Neural cell (in vitro differentiated cells): ENCODE measurements at regions not wholly inside any gene's neighbourhood (a gene's known extent, or its start where the extent isn't known, plus 50 kb on each side); places are given as distances from the start of the nearest gene placed in this dataset.

Source experiments
- H2AFZ ChIP-seq: fragments of 200-600, 300-800 bp; sonication (generic), shearing (Covaris generic); 2 replicates; pipeline ENCODE4 v1.6.0; 2014; ENCODE audit warnings: low read depth, mild to moderate bottlenecking, antibody characterized with exemption, low read length, moderate library complexity
- H3F3A ChIP-seq: fragments of 200-600 bp; shearing (Covaris generic); 2 replicates; pipeline ENCODE4 v1.6.1; 2016; ENCODE audit warnings: mild to moderate bottlenecking, moderate library complexity, mixed read lengths, antibody characterized with exemption, low read length; ENCODE audit not compliant: insufficient read depth, poor library complexity, severe bottlenecking
- H3K27ac ChIP-seq: fragments of 200-600, 300-800 bp; sonication (generic), shearing (Covaris generic); 2 replicates; pipeline ENCODE4 v1.5.1; 2014; ENCODE audit warnings: mild to moderate bottlenecking, low read length, moderate library complexity
- H3K27me3 ChIP-seq: fragments of 300-800, 200-600 bp; sonication (generic), shearing (Covaris generic); 2 replicates; pipeline ENCODE4 v1.6.0; 2014; ENCODE audit warnings: mild to moderate bottlenecking, low read depth, low read length, moderate library complexity; ENCODE audit not compliant: insufficient read depth
- H3K36me3 ChIP-seq: fragments of 300-800, 200-600 bp; sonication (generic), shearing (Covaris generic); 2 replicates; pipeline ENCODE4 v1.5.1; 2014; ENCODE audit warnings: mild to moderate bottlenecking, antibody characterized with exemption, low read length, moderate library complexity; ENCODE audit not compliant: insufficient read depth
- H3K4me2 ChIP-seq: fragments of 300-800, 200-600 bp; sonication (generic), shearing (Covaris generic); 2 replicates; pipeline ENCODE4 v1.6.0; 2014; ENCODE audit warnings: mild to moderate bottlenecking, low read length
- H3K4me3 ChIP-seq: fragments of 300-800, 200-600 bp; sonication (generic), shearing (Covaris generic); 2 replicates; pipeline ENCODE4 v1.5.1; 2014; ENCODE audit warnings: mild to moderate bottlenecking, low read length, moderate library complexity
- H3K79me2 ChIP-seq: fragments of 200-600 bp; shearing (Covaris generic); replicated peaks from 2 replicates; pipeline ENCODE4 v1.6.0; 2014; ENCODE audit warnings: mild to moderate bottlenecking, low read length, moderate library complexity; ENCODE audit not compliant: insufficient read depth
- H3K9ac ChIP-seq: fragments of 300-800, 200-600 bp; sonication (generic), shearing (Covaris generic); 2 replicates; pipeline ENCODE4 v1.6.1; 2016; ENCODE audit warnings: mild to moderate bottlenecking, low read length, mixed read lengths
- H3K9me2 ChIP-seq: fragments of 200-600 bp; shearing (Covaris generic); 2 replicates; pipeline ENCODE4 v1.6.1; 2016; ENCODE audit warnings: mild to moderate bottlenecking, low read length, mixed read lengths; ENCODE audit not compliant: insufficient read depth
- H3K9me3 ChIP-seq: fragments of 200-600, 300-800 bp; sonication (generic), shearing (Covaris generic); 2 replicates; pipeline ENCODE4 v1.6.1; 2016; ENCODE audit warnings: mild to moderate bottlenecking, mixed run types, low read length, moderate library complexity, mixed read lengths
- H4K20me1 ChIP-seq: fragments of 200-600 bp; shearing (Covaris generic); 2 replicates; pipeline ENCODE4 v1.6.1; 2016; ENCODE audit warnings: mild to moderate bottlenecking, mixed run types; ENCODE audit not compliant: insufficient read depth
- CTCF ChIP-seq: fragments of 450-650 bp; IDR thresholded peaks from 2 replicates; pipeline ENCODE4 v1.5.1; 2014; ENCODE audit warnings: antibody characterized with exemption, mild to moderate bottlenecking, moderate library complexity; ENCODE audit not compliant: poor library complexity, severe bottlenecking
- EP300 ChIP-seq: fragments of 450-650 bp; conservative IDR thresholded peaks from 2 replicates; pipeline ENCODE4 v1.6.1; 2014; ENCODE audit warnings: antibody characterized with exemption, mild to moderate bottlenecking, moderate library complexity; ENCODE audit not compliant: poor library complexity, severe bottlenecking
- EZH2 ChIP-seq: fragments of 200-600, 300-800 bp; shearing (Covaris generic), sonication (generic); IDR thresholded peaks from 2 replicates; pipeline ENCODE4 v1.6.1; 2014; ENCODE audit warnings: antibody characterized with exemption, low read length, borderline replicate concordance, mild to moderate bottlenecking; ENCODE audit not compliant: insufficient read depth, poor library complexity, severe bottlenecking
- MXI1 ChIP-seq: fragments of 450-650 bp; conservative IDR thresholded peaks from 2 replicates; pipeline ENCODE4 v1.6.1; 2014; ENCODE audit warnings: antibody characterized with exemption, mild to moderate bottlenecking; ENCODE audit not compliant: poor library complexity, severe bottlenecking
- POLR2AphosphoS5 ChIP-seq: IDR thresholded peaks from 2 replicates; pipeline ENCODE4 v1.6.1; 2012
- RAD21 ChIP-seq: fragments of 450-650 bp; conservative IDR thresholded peaks from 2 replicates; pipeline ENCODE4 v1.6.1; 2014; ENCODE audit warnings: antibody characterized with exemption, mild to moderate bottlenecking, moderate library complexity
- REST ChIP-seq: IDR thresholded peaks from 2 replicates; pipeline ENCODE4 v1.6.1; 2012; ENCODE audit warnings: borderline replicate concordance
- SMC3 ChIP-seq: fragments of 450-650 bp; conservative IDR thresholded peaks from 2 replicates; pipeline ENCODE4 v1.6.1; 2014; ENCODE audit warnings: antibody characterized with exemption, mild to moderate bottlenecking, moderate library complexity; ENCODE audit not compliant: poor library complexity
- TAF1 ChIP-seq: IDR thresholded peaks from 2 replicates; pipeline ENCODE4 v1.6.1; 2012; ENCODE audit warnings: low read depth

DNA sequence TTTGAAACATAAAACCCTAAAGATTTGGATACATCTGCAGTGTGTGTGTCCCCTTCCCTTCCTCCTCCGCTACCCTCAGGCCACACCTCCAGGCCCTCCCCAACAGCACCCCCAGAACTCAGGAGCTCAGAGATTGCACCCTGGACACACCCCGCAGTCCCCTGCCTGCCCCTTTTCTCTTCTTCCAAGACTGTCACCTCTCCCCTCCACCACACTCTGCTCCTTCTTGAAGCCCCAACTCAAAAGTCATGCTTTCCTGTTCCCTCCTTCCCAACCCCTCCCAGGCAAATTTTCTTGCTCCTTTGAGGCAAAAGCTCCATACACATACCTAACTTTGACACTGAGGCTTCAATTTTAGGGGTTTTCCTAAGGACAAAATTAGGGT is 285.7 kb upstream of the STT3B start:
- TF ChIP-seq TAF1 (no peak), POLR2AphosphoS5 (no peak), EP300 (no peak), SMC3 (no peak), RAD21 (no peak), MXI1 (no peak), REST (no peak), CTCF (no peak)
- Histone ChIP-seq H3K27ac (no peak overlapping the region), H3K9me3 (no peaks in the 10 kb centered on the region), H3K9me2 (no peaks in the 10 kb centered on the region), H3K27me3 (no peaks in the 10 kb centered on the region), H4K20me1 (no peaks in the 10 kb centered on the region), H2AFZ (no peak overlapping the region), H3F3A (no peaks in the 10 kb centered on the region), H3K9ac (no peak overlapping the region), H3K79me2 (no peaks in the 10 kb centered on the region), H3K4me3 (no peak overlapping the region), H3K36me3 (no peaks in the 10 kb centered on the region), H3K4me2 (no peak overlapping the region)

DNA sequence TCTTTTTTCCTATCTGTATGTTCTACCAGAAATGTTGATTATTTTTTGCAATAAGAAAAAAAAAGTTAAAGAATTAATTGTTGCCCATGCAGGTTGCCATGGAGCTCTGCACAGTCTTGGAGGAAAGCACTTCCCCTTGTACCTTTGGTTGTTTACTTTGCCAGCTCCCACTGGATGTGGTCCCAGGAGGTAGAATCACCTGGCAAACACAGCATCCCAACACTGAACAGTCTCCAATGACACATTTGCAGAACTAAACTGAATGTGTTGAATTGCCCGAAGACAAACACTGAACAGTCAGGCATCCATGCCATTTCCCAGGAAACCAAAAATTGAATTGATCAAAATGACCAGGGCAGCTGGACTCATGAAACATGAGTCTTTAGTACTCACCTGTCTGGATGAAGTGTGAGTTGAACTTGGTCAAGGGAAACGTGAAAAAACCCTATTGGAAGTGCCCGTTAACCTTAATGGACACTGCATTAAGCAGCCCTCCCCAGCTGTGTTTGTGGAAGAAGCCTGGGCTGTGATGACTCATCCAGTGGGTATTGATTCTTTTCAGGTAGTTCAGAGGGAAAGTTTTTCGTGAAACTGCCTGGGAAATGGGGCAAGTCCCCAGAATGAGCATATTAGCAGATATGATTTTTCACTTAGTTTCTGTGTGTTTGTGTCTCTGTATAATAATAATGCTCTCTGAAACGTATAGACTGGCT is 284.7 kb upstream of the STT3B start:
- Histone ChIP-seq H3K4me2 (no peak overlapping the region), H3K4me3 (no peak overlapping the region), H3K79me2 (no peaks in the 10 kb centered on the region), H3K9me3 (no peaks in the 10 kb centered on the region), H3K9ac (no peak overlapping the region), H3K27ac (no peak overlapping the region), H3K27me3 (no peaks in the 10 kb centered on the region), H3K9me2 (no peaks in the 10 kb centered on the region), H3F3A (no peaks in the 10 kb centered on the region), H4K20me1 (no peaks in the 10 kb centered on the region), H2AFZ (no peak overlapping the region), H3K36me3 (no peaks in the 10 kb centered on the region)
- TF ChIP-seq POLR2AphosphoS5 (no peak), TAF1 (no peak), REST (no peak), SMC3 (no peak), MXI1 (no peak), EZH2 (no peak), CTCF (no peak), EP300 (no peak), RAD21 (no peak)
